CD4-positive, alpha-beta T cell (primary cell): ENCODE measurements at regions not wholly inside any gene's neighbourhood (a gene's known extent, or its start where the extent isn't known, plus 50 kb on each side); places are given as distances from the start of the nearest gene placed in this dataset.

Experiments used
- ATAC-seq: fragments of 200-7000 bp; cut with Tn5 transposase; one replicate; pipeline ENCODE4 v1.10.0; 2022; ENCODE audit warnings: mild to moderate bottlenecking; ENCODE audit not compliant: poor library complexity
- CTCF ChIA-PET: fragments of 350-600 bp; sonication (Branson Sonifier 250); formaldehyde crosslinking; loops from one replicate; lab custom pipeline; 2021; ENCODE audit warnings: antibody characterized with exemption, inconsistent platforms; lab: Charles Lee
- POLR2A ChIA-PET: fragments of 350-600 bp; sonication (Branson Sonifier 250); formaldehyde crosslinking; loops from one replicate; lab custom pipeline; 2021; ENCODE audit warnings: antibody characterized with exemption, inconsistent platforms; lab: Charles Lee
- DNase-seq, 14 experiments: peaks; one replicate each; pipeline ENCODE4 v3.0.0-alpha.2; 2013 to 2020; ENCODE audit warnings: mixed read lengths in 2 of 14
- H3K27ac ChIP-seq, 2 donors: one replicate each; pipeline versions ENCODE4 v1.5.1 to v1.7.0; 2013; ENCODE audit warnings: low read length in 2 of 2, low read depth in 1 of 2, mild to moderate bottlenecking in 1 of 2
- H3K27me3 ChIP-seq, 2 experiments: 1 replicate in 1 of 2; 2 replicates in 1 of 2; pipeline versions ENCODE4 v1.6.1 to v1.7.0; 2013; ENCODE audit warnings: low read length in 2 of 2, control low read depth in 1 of 2, mild to moderate bottlenecking in 1 of 2, moderate library complexity in 1 of 2; ENCODE audit not compliant: insufficient read depth in 2 of 2, control insufficient read depth in 1 of 2
- H3K36me3 ChIP-seq: one replicate; pipeline ENCODE4 v1.6.1; 2013; ENCODE audit warnings: low read length, control low read depth; ENCODE audit not compliant: insufficient read depth
- H3K4me1 ChIP-seq: one replicate; pipeline ENCODE4 v1.6.1; 2013; ENCODE audit warnings: low read length, control low read depth; ENCODE audit not compliant: insufficient read depth
- H3K4me3 ChIP-seq: one replicate; pipeline ENCODE4 v1.5.1; 2013; ENCODE audit warnings: mild to moderate bottlenecking, low read length, moderate library complexity
- H3K9me3 ChIP-seq, 2 experiments: 1 replicate in 1 of 2; 2 replicates in 1 of 2; pipeline versions ENCODE4 v1.6.1 to v1.7.0; 2013; ENCODE audit warnings: low read length in 2 of 2, mild to moderate bottlenecking in 2 of 2, control low read depth in 1 of 2, moderate library complexity in 1 of 2; ENCODE audit not compliant: control insufficient read depth in 1 of 2, insufficient read depth in 1 of 2
- H3K27ac Mint-ChIP-seq: one replicate; pipeline ENCODE4 v1.8.0; 2020; ENCODE audit warnings: mixed read lengths
- H3K27me3 Mint-ChIP-seq: one replicate; pipeline ENCODE4 v1.8.0; 2021; ENCODE audit warnings: mixed read lengths
- H3K36me3 Mint-ChIP-seq: one replicate; pipeline ENCODE4 v1.8.0; 2021; ENCODE audit warnings: low read depth, mixed read lengths
- H3K4me1 Mint-ChIP-seq: one replicate; pipeline ENCODE4 v1.8.0; 2021; ENCODE audit warnings: low read depth, mixed read lengths
- H3K4me3 Mint-ChIP-seq: one replicate; pipeline ENCODE4 v1.8.0; 2020; ENCODE audit warnings: mild to moderate bottlenecking, mixed read lengths
- H3K9me3 Mint-ChIP-seq: one replicate; pipeline ENCODE4 v1.8.0; 2020; ENCODE audit warnings: mixed read lengths
- CTCF ChIP-seq: fragments of 200-600 bp; IDR thresholded peaks from one replicate; pipeline ENCODE4 v1.8.0; 2022; ENCODE audit warnings: antibody characterized with exemption, mild to moderate bottlenecking
- intact Hi-C, 2 experiments: fragments of 100-400 bp; cut with DNase I in 1 of 2; cut with micrococcal nuclease in 1 of 2; formaldehyde crosslinking; loops; one replicate each; pipeline versions ENCODE4 v1.15.1 to v1.9.0; 2023 to 2025; cut with DNase I, micrococcal nuclease

GRCh38 chr1:8206391-8206790 is 111.5 kb upstream of the SLC45A1 start:
- no peak overlapping the region for H3K4me3 ChIP-seq
- no peaks in the 10 kb centered on the region for H3K36me3 Mint-ChIP-seq
- no peak overlapping the region for H3K27ac ChIP-seq
- no peaks in the 10 kb centered on the region for H3K4me1 ChIP-seq
- H3K4me1 Mint-ChIP-seq, result no peaks in the 10 kb centered on the region
- H3K9me3 ChIP-seq, result no peaks in the 10 kb centered on the region
- intact Hi-C loops, result loop anchor here in 1 of 2 experiments (5.0 kb wide), 1 partner anchor 74 kb away; no protein-coding TSS in a partner anchor
- H3K4me3 Mint-ChIP-seq, result no peak overlapping the region
- POLR2A ChIA-PET, result no interaction called here
- no peak overlapping the region for H3K27ac Mint-ChIP-seq
- CTCF ChIA-PET, result no interaction called here
- H3K36me3 ChIP-seq, result no peaks in the 10 kb centered on the region
- peaks cover 9 to 16% of the 10 kb centered on the region in 2 experiments for H3K27me3 ChIP-seq
- peaks cover 11% of the 10 kb centered on the region for H3K27me3 Mint-ChIP-seq
- DNase-seq (no peak), ATAC-seq (no peak)
- TF ChIP-seq CTCF, result no peak
- no peaks in the 10 kb centered on the region for H3K9me3 Mint-ChIP-seq

GRCh38 chr1:8205771-8206170 is 112.1 kb upstream of the SLC45A1 start:
- CTCF ChIA-PET, result no interaction called here
- no peaks in the 10 kb centered on the region for H3K4me1 ChIP-seq
- TF ChIP-seq CTCF, result no peak
- Mint-ChIP-seq H3K4me1 (no peaks in the 10 kb centered on the region), H3K4me3 (no peak overlapping the region), H3K36me3 (no peaks in the 10 kb centered on the region), H3K27ac (no peak overlapping the region), H3K9me3 (no peaks in the 10 kb centered on the region), H3K27me3 (peaks cover 6% of the 10 kb centered on the region)
- DNase-seq, result no peak
- no peaks in the 10 kb centered on the region for H3K36me3 ChIP-seq
- no peak overlapping the region for H3K27ac ChIP-seq
- H3K4me3 ChIP-seq, result no peak overlapping the region
- POLR2A ChIA-PET, result no interaction called here
- H3K27me3 ChIP-seq, result peaks cover 3 to 11% of the 10 kb centered on the region in 2 experiments
- no peak for ATAC-seq
- H3K9me3 ChIP-seq, result no peaks in the 10 kb centered on the region
- intact Hi-C loops, result loop anchor here in 1 of 2 experiments (5.0 kb wide), 1 partner anchor 73 kb away; no protein-coding TSS in a partner anchor

GRCh38 chr1:8204826-8205225 is 113.1 kb upstream of the SLC45A1 start:
- no peaks in the 10 kb centered on the region for H3K36me3 Mint-ChIP-seq
- H3K9me3 Mint-ChIP-seq, result no peaks in the 10 kb centered on the region
- H3K4me3 ChIP-seq, result no peak overlapping the region
- no peaks in the 10 kb centered on the region for H3K4me1 ChIP-seq
- POLR2A ChIA-PET, result no interaction called here
- ATAC-seq (no peak), DNase-seq (no peak)
- CTCF ChIA-PET, result no interaction called here
- no peak overlapping the region for H3K4me3 Mint-ChIP-seq
- peaks cover 0 to 3% of the 10 kb centered on the region in 2 experiments for H3K27me3 ChIP-seq
- intact Hi-C loops, result loop anchor here in 1 of 2 experiments (5.0 kb wide), 1 partner anchor 73 kb away; no protein-coding TSS in a partner anchor
- TF ChIP-seq CTCF, result no peak
- no peak overlapping the region for H3K27ac Mint-ChIP-seq
- no peaks in the 10 kb centered on the region for H3K27me3 Mint-ChIP-seq
- H3K27ac ChIP-seq, result no peak overlapping the region
- H3K4me1 Mint-ChIP-seq, result no peaks in the 10 kb centered on the region
- H3K36me3 ChIP-seq, result no peaks in the 10 kb centered on the region
- H3K9me3 ChIP-seq, result no peaks in the 10 kb centered on the region
